ENCODE measurements at regions not wholly inside any gene's neighbourhood (a gene's known extent, or its start where the extent isn't known, plus 50 kb on each side); places are given as distances from the start of the nearest gene placed in this dataset.

DNA sequence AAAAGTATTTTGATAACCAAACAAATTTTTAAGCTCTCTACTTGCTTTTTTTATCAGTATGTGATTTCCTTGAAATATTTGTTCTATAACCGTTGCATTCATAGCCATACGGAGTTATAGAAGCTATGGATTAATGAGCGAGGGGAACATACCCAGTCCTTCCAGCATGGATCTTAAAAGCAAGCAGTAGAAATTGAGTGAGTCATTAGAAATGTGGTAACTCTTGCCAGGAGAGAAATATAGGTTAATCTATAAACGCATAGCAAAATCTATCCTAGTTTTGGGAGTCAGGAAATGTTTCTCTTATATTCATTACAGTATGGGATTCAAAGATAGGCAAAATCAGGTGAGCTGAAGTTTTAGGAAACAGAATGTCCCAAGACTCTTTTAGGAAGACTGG, 507.4 kb downstream of the DACH1 start:
- H3K79me2 ChIP-seq (replicated peaks; ENCODE audit: insufficient read depth, low read length): no peaks in the 10 kb centered on the region
- no peaks in the 10 kb centered on the region for H3K27me3 ChIP-seq (ENCODE audit: insufficient read depth, low read depth, low read length)
- H4K20me1 ChIP-seq (ENCODE audit: insufficient read depth): no peaks in the 10 kb centered on the region
- H3K9ac ChIP-seq (ENCODE audit: low read length): no peak overlapping the region
- TF ChIP-seq, protein P1, sequence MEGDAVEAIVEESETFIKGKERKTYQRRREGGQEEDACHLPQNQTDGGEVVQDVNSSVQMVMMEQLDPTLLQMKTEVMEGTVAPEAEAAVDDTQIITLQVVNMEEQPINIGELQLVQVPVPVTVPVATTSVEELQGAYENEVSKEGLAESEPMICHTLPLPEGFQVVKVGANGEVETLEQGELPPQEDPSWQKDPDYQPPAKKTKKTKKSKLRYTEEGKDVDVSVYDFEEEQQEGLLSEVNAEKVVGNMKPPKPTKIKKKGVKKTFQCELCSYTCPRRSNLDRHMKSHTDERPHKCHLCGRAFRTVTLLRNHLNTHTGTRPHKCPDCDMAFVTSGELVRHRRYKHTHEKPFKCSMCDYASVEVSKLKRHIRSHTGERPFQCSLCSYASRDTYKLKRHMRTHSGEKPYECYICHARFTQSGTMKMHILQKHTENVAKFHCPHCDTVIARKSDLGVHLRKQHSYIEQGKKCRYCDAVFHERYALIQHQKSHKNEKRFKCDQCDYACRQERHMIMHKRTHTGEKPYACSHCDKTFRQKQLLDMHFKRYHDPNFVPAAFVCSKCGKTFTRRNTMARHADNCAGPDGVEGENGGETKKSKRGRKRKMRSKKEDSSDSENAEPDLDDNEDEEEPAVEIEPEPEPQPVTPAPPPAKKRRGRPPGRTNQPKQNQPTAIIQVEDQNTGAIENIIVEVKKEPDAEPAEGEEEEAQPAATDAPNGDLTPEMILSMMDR (IDR thresholded peaks at IDR 0.05; ENCODE audit: poor library complexity, severe bottlenecking): no peak
- no peak for TF ChIP-seq MXI1 (conservative IDR thresholded peaks at IDR 0.05; ENCODE audit: poor library complexity, severe bottlenecking)
- TF ChIP-seq TAF1 (IDR thresholded peaks at IDR 0.05; ENCODE audit: low read depth): no peak
- no peak for TF ChIP-seq EZH2 (IDR thresholded peaks at IDR 0.05; ENCODE audit: borderline replicate concordance, insufficient read depth, low read length, poor library complexity, severe bottlenecking)
- TF ChIP-seq, protein P2, sequence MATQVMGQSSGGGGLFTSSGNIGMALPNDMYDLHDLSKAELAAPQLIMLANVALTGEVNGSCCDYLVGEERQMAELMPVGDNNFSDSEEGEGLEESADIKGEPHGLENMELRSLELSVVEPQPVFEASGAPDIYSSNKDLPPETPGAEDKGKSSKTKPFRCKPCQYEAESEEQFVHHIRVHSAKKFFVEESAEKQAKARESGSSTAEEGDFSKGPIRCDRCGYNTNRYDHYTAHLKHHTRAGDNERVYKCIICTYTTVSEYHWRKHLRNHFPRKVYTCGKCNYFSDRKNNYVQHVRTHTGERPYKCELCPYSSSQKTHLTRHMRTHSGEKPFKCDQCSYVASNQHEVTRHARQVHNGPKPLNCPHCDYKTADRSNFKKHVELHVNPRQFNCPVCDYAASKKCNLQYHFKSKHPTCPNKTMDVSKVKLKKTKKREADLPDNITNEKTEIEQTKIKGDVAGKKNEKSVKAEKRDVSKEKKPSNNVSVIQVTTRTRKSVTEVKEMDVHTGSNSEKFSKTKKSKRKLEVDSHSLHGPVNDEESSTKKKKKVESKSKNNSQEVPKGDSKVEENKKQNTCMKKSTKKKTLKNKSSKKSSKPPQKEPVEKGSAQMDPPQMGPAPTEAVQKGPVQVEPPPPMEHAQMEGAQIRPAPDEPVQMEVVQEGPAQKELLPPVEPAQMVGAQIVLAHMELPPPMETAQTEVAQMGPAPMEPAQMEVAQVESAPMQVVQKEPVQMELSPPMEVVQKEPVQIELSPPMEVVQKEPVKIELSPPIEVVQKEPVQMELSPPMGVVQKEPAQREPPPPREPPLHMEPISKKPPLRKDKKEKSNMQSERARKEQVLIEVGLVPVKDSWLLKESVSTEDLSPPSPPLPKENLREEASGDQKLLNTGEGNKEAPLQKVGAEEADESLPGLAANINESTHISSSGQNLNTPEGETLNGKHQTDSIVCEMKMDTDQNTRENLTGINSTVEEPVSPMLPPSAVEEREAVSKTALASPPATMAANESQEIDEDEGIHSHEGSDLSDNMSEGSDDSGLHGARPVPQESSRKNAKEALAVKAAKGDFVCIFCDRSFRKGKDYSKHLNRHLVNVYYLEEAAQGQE (IDR thresholded peaks at IDR 0.05; ENCODE audit: borderline replicate concordance): no peak
- no peaks in the 10 kb centered on the region for H3K9me2 ChIP-seq (ENCODE audit: insufficient read depth, low read length)
- no peaks in the 10 kb centered on the region for H3K9me3 ChIP-seq (ENCODE audit: low read length)
- no peak overlapping the region for H2AFZ ChIP-seq (ENCODE audit: low read depth, low read length)
- no peak overlapping the region for H3K27ac ChIP-seq (ENCODE audit: low read length)
- no peak overlapping the region for H3K4me2 ChIP-seq (ENCODE audit: low read length)
- H3K36me3 ChIP-seq (ENCODE audit: insufficient read depth, low read length): no peaks in the 10 kb centered on the region
- H3F3A ChIP-seq (ENCODE audit: insufficient read depth, low read length, poor library complexity, severe bottlenecking): no peaks in the 10 kb centered on the region
- no peak overlapping the region for H3K4me3 ChIP-seq (ENCODE audit: low read length)

DNA sequence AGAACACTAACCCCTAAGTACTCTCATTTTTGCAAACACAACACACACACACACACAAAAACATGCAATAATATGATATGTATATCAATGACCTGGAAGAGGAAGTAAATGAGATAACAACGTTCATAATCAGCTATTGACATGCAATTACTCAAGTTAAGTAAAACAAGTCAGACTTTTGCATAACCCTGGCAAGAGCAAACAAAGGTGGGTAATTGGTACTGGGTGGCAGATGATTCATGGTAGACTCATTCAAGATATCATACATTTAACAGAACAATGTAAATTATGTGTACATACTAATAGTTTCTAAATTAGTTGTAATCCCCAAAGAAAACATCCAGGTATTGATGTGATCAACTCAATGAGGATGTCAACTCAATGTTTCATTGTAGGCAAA, 508.8 kb downstream of the DACH1 start:
- H3K4me2 ChIP-seq (ENCODE audit: low read length): no peak overlapping the region
- H3K27ac ChIP-seq (ENCODE audit: low read length): no peak overlapping the region
- H2AFZ ChIP-seq (ENCODE audit: low read depth, low read length): no peak overlapping the region
- TF ChIP-seq TAF1 (IDR thresholded peaks at IDR 0.05; ENCODE audit: low read depth): no peak
- TF ChIP-seq EZH2 (IDR thresholded peaks at IDR 0.05; ENCODE audit: borderline replicate concordance, insufficient read depth, low read length, poor library complexity, severe bottlenecking): no peak
- no peak for TF ChIP-seq POLR2AphosphoS5 (IDR thresholded peaks at IDR 0.05)
- TF ChIP-seq, protein P2 (IDR thresholded peaks at IDR 0.05; ENCODE audit: borderline replicate concordance): no peak
- TF ChIP-seq, protein P1 (IDR thresholded peaks at IDR 0.05; ENCODE audit: poor library complexity, severe bottlenecking): no peak
- TF ChIP-seq EP300 (conservative IDR thresholded peaks at IDR 0.05; ENCODE audit: poor library complexity, severe bottlenecking): no peak
- no peak for TF ChIP-seq SMC3 (conservative IDR thresholded peaks at IDR 0.05; ENCODE audit: poor library complexity)
- no peak for TF ChIP-seq MXI1 (conservative IDR thresholded peaks at IDR 0.05; ENCODE audit: poor library complexity, severe bottlenecking)
- no peak for TF ChIP-seq RAD21 (conservative IDR thresholded peaks at IDR 0.05)
- H3K79me2 ChIP-seq (replicated peaks; ENCODE audit: insufficient read depth, low read length): no peaks in the 10 kb centered on the region
- no peaks in the 10 kb centered on the region for H3K9me3 ChIP-seq (ENCODE audit: low read length)
- no peak overlapping the region for H3K9ac ChIP-seq (ENCODE audit: low read length)
- H3F3A ChIP-seq (ENCODE audit: insufficient read depth, low read length, poor library complexity, severe bottlenecking): no peaks in the 10 kb centered on the region
- H3K27me3 ChIP-seq (ENCODE audit: insufficient read depth, low read depth, low read length): no peaks in the 10 kb centered on the region
- H3K4me3 ChIP-seq (ENCODE audit: low read length): no peak overlapping the region
- H3K9me2 ChIP-seq (ENCODE audit: insufficient read depth, low read length): no peaks in the 10 kb centered on the region
- H3K36me3 ChIP-seq (ENCODE audit: insufficient read depth, low read length): no peaks in the 10 kb centered on the region
- no peaks in the 10 kb centered on the region for H4K20me1 ChIP-seq (ENCODE audit: insufficient read depth)

All from neural cell (in vitro differentiated cells).